Hematopoietic multipotent progenitor cell treated with erythropoietin and hydrocortisone succinate and interleukin-3 and kit ligand, for 17 days (in vitro differentiated cells): ENCODE measurements at regions not wholly inside any gene's neighbourhood (a gene's known extent, or its start where the extent isn't known, plus 50 kb on each side); places are given as distances from the start of the nearest gene placed in this dataset.

Experiments used
- DNase-seq: peaks from one replicate; pipeline ENCODE4 v3.0.0-alpha.2; 2015; ENCODE audit warnings: low spot score

DNA sequence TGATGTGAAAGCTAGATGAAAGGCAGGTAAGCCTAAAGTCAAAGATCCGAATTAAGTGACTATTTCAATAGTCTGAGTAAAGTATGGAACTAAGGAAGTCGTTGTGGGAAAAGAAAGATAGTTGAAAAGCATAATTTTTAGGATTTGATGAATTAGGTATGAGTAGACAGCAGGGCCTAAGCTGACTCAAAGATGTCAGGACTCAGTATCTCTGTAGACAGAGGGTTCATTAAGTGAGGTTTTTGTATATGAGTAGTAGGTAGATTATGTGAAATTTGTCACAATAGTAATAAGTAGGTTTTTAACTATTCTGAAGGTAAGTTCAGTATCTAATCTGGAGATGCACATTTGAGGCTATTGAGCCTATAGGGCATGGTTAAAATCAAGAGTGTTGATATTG lies 196.4 kb downstream of the RASSF9 start:
- DNase-seq = no peak

DNA sequence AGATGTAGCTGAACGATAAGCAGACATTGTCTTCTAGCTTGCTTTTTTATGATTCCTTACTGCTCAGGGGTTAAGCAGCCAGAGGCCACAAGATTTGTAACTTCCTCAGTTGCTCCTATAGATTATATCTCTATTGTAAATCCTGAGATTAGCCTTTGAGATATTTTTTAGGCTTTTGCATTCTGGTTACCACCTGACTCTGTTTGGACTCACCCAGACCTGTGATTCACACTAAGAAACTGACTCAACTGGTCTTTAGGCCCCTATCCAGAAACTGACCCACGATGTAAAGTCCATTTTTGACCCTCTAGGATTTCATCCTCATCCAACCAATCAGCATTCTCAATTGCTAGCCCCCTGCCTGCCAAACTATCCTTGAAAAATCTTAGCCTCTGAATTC lies 194.4 kb downstream of the RASSF9 start:
- DNase-seq = no peak

DNA sequence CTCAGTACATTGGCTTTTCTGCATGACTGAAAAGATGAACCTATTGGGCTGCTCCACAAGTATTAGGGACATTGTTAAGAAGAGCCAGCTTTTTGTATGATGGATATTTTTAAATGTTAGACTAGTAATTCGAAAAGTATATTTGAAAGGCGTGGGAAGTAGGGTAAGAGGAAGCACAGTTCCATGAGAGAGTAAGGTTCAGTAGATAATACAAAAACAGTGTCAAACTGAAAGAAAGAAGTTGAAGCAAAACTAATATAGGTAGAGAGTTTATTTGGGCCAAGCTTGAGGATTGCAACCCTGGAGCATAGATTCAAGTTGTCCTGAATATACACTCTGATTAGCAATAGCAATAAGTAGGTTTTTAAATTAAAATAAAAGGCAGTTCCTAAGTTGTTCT lies 193.9 kb downstream of the RASSF9 start:
- no peak for DNase-seq

- no peak for DNase-seq
Observed at GRCh38 chr12:85642808-85643207, 193.4 kb downstream of the RASSF9 start.

DNA sequence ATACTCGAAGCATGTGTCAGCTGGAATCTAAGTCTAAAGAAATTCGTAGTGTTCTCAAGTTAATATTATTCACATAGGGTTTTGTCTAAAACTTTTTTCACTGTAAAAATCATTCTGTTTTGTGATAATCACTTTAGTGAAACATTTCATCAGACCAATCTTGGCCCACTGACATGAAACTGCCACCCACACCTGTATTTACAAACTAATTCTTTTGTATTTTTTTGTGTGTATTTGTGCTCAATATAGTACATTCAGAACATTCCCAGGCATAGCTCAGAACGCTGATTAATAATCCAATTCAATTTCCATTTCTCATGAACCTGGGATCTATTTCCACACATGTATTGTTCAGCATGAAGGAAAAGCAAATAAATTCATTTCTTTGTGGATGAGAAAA lies 191.7 kb downstream of the RASSF9 start:
- DNase-seq = no peak

DNA sequence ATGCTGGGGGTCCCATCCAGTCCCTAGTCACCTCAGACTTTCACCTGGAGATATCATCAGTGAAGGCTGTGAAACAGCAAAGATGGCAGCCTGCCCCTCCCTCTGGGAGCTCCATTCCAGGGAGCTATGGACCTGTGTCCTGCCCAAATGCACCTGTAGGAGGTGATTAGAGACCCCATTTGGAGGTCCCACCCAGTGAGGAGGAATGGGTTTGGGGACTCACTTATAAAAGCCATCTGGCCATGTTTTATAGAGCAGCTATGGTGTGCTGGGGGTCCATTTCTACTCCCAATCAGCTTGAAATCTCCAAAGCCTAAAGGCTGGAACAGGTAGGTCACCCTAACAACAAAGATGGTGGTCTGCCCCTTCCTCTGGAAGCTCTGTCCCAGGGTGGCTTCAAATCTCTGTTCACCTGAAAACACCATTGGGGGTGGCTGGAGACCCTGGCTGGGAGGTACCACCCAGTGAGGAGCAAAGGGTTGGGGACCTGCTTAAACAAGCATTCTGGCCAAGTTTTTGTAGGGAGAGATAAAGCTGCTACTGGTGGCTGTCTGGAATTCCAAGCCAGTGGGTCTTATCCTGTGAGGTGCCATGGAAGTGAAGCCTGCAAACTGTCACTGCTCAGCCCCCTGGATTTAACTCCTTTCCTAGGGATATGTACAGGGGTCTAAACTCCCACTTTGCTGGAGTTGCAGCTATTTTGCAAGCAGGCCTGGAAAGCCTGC lies 182.3 kb downstream of the RASSF9 start:
- DNase-seq = no peak

- no peak for DNase-seq
Observed at GRCh38 chr12:85654456-85654840, 181.8 kb downstream of the RASSF9 start.

DNA sequence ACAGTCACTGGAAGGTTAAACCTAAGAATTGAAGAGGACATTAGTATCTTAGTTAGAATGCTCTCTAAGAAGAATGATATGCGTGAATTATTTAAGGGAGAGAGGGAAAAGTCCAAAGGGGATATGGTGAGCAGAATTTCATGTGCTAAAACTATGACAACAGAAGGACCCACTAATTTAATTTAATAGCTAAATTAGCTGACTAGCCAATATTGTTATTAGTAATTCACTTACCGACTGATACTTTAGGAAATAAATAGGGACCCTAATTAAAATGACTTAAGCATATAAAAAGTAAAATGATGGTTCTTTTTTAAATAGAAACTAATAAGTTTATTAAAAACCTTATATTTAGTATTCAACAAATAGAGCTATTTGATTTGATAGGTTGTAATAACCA lies 179.6 kb downstream of the RASSF9 start:
- DNase-seq = no peak

DNA sequence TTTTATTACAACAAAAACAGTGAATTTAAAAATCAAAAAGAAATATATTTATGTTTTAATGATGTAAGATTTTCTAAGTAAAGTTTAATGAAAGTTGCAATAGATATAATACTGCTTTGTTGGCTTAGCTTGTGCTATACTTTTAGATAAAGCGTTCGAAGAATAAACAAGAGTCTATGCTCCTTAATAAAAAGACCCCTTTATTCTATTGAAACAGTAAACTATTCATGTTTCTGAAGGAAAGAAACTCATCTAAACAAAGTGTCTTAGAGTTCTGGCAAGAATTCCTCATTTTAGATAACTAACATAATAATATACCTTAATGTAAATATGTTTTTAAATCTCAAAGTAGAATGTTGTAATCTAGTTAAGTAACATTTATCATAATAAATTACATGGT lies 179.0 kb downstream of the RASSF9 start:
- DNase-seq = no peak

GRCh38 chr12:85657836-85658630 lies 178.2 kb downstream of the RASSF9 start:
- no peak for DNase-seq

GRCh38 chr12:85659754-85660530 lies 176.3 kb downstream of the RASSF9 start:
- DNase-seq = no peak

DNA sequence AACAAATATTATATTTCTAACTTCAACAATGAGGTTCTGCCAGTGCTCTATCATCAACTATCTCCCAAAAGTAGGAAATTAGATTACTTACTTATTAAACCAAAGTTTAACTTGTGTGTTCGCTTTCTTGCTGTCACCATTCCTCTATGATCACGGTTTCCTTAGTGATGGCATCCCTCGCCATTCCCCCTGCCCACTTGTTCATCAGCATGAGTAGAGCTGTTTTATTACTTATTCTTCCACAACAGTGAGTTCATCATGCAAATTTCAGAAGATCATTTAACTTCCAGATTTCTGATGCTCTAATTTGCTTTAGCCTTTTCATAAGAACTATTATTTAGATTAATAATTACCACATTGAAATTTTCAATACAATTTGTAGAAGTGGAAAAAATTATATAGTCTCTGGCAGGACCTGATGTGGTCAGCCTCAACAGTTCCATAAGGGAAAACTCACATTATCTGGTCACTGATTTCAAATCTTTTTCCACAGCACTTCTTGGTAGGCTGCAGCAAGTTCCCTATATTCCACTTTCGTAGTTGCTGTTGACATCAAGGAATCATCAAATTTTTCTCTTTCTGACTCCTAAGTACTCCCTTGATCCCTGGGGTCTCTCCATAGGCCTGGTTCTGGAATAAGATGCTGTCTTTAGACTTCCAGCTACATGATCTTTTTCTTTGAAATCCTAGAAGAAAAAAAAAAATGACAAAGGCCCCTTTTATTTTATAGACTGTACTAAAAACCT lies 174.6 kb downstream of the RASSF9 start:
- no peak for DNase-seq

GRCh38 chr12:85662207-85662602 lies 174.0 kb downstream of the RASSF9 start:
- no peak for DNase-seq

- DNase-seq = no peak
Observed at GRCh38 chr12:85663631-85664030, 172.6 kb downstream of the RASSF9 start.

GRCh38 chr12:85664429-85664828 lies 171.8 kb downstream of the RASSF9 start:
- DNase-seq = no peak

- DNase-seq = no peak
Observed at GRCh38 chr12:85669911-85670310, 166.3 kb downstream of the RASSF9 start.

- no peak for DNase-seq
Observed at GRCh38 chr12:85672436-85672835, 163.8 kb downstream of the RASSF9 start.

GRCh38 chr12:85673921-85674420 lies 162.2 kb downstream of the RASSF9 start:
- no peak for DNase-seq

DNA sequence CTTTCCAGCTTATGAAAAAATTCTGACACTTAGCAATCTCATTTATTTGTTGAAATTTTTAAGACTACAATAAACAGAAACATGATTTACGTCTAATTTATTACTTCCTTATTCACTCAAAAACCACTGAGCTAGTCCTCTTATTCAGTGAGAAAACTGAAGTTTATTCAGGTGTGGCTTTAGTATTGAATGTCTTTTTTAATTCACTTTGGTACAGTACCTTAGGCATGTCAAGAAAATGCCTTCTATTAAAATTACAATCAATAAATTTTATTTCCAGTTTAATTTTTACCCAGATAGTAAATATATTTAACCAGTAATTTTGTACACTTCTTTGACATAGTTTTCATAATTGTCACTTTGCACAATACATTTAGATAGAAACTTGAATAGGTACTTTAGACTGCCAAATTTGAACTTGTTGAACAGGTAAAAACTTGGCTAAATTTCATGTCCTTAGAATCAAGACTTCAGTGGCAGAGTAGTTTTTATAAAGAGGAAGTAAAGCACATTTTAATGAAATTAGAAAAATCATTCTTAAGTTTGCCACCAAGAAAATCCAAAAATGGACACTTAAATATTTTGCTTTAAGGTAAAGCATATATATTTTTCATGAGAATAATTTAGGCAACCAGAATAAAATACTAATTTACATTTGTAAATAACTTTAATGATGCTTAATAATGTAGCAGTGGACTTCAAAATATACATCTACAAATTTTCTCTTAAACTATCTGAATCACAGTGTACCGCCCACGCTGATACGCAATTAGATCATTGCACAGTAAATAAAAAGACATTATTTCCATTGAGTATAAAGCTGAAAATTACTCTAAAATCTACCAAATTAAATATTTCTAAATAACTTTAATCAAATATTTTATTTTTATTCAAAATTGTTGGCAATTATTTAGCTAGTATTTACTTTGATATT lies 159.1 kb downstream of the RASSF9 start:
- no peak for DNase-seq

GRCh38 chr12:85679296-85679695 lies 156.9 kb downstream of the RASSF9 start:
- no peak for DNase-seq

DNA sequence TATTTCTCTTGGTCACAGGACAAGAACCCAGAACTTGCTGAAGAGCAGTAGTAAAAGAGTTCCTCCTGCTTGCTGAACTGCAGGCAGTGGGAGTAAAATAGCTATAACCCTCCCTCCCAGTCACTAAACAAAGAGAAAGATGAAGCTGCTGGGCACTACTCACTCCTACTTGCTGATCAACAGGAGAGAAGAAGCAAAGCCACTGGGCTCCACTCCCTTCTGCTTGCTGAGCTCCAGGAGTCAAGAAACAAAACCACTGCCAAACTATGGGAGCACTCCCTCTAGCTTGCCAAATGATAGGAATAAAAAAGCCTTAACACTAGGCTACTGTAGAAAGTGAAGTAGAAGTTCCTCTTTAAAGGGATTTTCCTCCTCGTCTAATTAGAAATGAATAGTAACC lies 155.3 kb downstream of the RASSF9 start:
- DNase-seq = no peak
